ENCODE measurements at regions not wholly inside any gene's neighbourhood (a gene's known extent, or its start where the extent isn't known, plus 50 kb on each side); places are given as distances from the start of the nearest gene placed in this dataset.

DNA sequence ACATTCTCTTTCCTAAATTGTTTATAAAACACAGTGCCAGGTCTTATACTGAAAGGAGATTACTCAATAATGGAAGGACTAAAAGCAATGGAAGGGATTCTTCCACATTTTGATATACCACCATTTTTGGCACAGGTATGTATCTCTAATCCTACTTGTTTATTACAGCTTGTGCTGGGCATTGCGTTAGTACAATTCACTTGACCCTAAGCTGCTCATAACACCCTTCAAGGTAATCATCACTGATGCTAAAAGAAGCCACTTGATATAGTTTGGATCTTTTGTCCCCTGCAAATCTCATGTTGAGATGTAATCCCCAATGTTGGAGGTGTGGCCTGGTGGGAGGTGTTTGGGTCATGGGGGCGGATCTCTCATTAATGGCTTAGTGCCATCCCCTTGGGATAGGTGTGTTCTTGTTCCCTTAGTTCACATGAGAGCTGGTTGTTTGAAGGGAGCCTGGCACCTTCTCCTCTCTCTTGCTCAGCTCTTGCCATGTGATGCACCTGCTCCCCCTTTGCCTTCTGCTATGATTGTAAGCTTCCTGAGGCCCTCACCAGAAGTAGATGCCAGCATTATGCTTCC is 71.1 kb downstream of the NIBAN1 start:
- DNase-seq (ENCODE audit: low read depth): peak; percentile 24
- no peak overlapping the region for H3K4me3 ChIP-seq (ENCODE audit: low read depth, low read length)
- no peak for TF ChIP-seq CTCF (IDR thresholded peaks at IDR 0.05; ENCODE audit: insufficient read depth, low read length)

DNA sequence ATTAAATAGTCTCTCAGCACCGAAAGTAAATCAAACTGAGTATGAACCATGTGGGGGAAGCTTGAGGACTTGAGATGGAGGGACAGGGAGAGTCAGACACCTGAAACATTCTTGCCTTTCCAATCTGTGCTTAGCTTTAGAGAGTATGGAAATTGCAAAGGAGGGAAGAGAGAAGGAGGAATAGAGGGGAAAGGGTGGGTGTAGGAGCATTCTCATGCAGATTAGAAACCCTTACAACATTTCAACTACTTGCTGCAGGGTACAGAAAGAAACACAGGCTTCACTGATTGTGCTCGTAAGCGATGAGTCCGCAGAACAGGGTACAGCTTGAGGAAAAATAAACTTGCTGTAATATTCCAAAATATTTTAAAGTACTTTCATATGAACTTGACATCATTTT is 73.8 kb downstream of the NIBAN1 start:
- H3K4me3 ChIP-seq (ENCODE audit: low read depth, low read length): no peak overlapping the region
- TF ChIP-seq CTCF (IDR thresholded peaks at IDR 0.05; ENCODE audit: insufficient read depth, low read length): no peak
- DNase-seq (ENCODE audit: low read depth): no peak

DNA sequence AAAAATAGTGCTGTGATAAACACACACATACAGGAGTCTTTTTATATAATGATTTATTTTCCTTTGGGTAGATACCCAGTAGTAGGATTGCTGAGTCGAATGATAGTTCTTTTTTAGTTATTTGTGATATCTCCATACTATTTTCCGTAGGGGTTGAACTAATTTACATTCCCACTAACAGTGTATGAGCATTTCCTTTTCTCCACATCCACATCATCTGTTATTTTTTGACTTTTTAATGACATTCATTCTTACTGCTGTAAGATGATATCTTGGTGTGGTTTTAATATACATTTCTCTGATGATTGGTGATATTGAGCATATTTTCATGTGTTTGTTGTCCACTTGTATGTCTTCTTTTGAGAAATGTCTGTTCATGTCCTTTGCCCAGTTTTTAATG is 78.3 kb downstream of the NIBAN1 start:
- TF ChIP-seq CTCF (IDR thresholded peaks at IDR 0.05; ENCODE audit: insufficient read depth, low read length): no peak
- no peak for DNase-seq (ENCODE audit: low read depth)
- H3K4me3 ChIP-seq (ENCODE audit: low read depth, low read length): no peak overlapping the region

DNA sequence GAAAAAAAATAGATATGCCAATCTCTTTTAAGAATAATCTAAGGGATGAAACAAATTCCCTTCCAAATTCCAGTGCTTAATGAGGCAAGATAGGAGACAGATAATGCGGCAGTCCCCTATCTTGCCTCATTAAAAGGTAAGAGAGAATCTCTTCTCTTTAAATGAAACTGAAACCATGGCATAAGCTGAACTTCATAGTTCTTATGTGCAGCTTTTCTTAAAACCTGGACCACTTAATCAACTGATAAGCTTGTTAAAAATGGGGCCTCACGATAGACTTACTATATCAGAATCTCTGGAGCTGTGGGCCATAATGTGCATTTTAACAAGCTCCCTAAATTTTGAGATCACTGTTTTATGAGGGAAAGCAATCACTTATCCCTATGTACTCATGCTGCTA is 79.2 kb downstream of the NIBAN1 start:
- no peak overlapping the region for H3K4me3 ChIP-seq (ENCODE audit: low read depth, low read length)
- no peak for TF ChIP-seq CTCF (IDR thresholded peaks at IDR 0.05; ENCODE audit: insufficient read depth, low read length)
- no peak for DNase-seq (ENCODE audit: low read depth)

GRCh38 chr1:184893695-184894094 is 80.6 kb downstream of the NIBAN1 start:
- DNase-seq (ENCODE audit: low read depth): no peak
- TF ChIP-seq CTCF (IDR thresholded peaks at IDR 0.05; ENCODE audit: insufficient read depth, low read length): no peak

DNA sequence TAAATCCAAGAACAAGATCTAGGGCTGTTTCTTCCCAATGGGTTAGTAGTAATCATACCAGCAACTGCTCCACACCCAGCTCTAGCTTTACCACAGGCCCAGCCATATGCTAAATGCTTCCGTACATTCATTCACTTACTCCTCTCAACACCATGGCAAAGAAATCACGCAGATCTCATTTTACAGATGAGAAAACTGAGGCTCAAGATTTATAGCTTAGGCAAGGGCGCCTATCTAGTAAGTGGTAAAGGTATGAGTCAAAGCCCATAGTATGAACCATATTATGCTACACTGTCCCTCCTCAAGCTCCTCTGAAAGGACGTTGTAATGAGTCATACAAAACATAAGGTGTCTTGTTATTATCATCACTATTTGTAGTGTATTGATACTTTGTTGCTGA is 82.2 kb downstream of the NIBAN1 start:
- no peak for DNase-seq (ENCODE audit: low read depth)
- TF ChIP-seq CTCF (IDR thresholded peaks at IDR 0.05; ENCODE audit: insufficient read depth, low read length): no peak
- H3K4me3 ChIP-seq (ENCODE audit: low read depth, low read length): no peak overlapping the region

More at GRCh38 chr1:184893695-184894094, 80.6 kb downstream of the NIBAN1 start:
- no peak overlapping the region for H3K4me3 ChIP-seq (ENCODE audit: low read depth, low read length)

- no peak for DNase-seq (ENCODE audit: low read depth)
- no peak overlapping the region for H3K4me3 ChIP-seq (ENCODE audit: low read depth, low read length)
- no peak for TF ChIP-seq CTCF (IDR thresholded peaks at IDR 0.05; ENCODE audit: insufficient read depth, low read length)
Measured at GRCh38 chr1:184891440-184891839, 82.9 kb downstream of the NIBAN1 start.

Data from fibroblast of the aortic adventitia (primary cell).